NCI-H1436 (cell line): ENCODE measurements at regions not wholly inside any gene's neighbourhood (a gene's known extent, or its start where the extent isn't known, plus 50 kb on each side); places are given as distances from the start of the nearest gene placed in this dataset.

Source experiments
- DNase-seq: peaks from one replicate; lab custom pipeline; 2025; lab: John Stamatoyannopoulos, UW

- no peak for DNase-seq
These were observed 78.7 kb downstream of the SIK1 start for GRCh38 chr21:43348170-43348766.

DNA sequence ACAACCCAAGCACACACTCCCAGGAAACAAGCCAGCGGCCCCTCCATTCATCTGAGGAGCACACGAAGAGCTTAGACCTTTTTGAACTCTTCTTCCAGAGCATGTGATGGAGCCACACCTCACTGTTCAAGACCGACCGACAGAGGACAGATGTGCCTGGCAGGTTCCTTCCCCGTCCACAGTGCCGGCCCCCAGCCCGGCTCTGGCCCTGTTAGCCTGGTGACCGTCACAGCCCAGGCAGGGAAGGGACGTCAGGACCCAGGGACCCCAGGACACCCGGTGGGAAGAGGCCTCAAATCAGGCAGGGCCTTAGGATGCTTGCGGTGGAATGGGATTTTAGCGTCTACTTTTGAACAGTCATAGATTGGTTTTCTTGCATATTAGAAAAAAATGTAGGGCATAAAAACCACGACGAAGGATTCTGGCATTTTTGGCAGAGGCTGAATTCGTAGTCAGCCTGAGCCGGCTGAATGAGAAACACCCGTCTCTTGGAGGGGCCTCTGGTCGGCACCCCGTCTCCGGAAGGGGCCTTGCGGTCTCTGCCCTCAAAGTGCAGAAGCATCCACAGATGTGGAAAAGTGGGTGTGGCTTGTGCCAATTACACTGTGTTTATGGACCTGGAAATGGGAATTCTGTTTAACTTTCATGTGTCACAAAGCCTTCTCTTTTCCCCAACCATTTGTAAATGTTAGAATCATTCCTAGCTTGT is 79.3 kb downstream of the SIK1 start:
- DNase-seq, result no peak

GRCh38 chr21:43346551-43346950 is 80.4 kb downstream of the SIK1 start:
- no peak for DNase-seq

GRCh38 chr21:43345746-43346409 is 81.1 kb downstream of the SIK1 start:
- no peak for DNase-seq

DNA sequence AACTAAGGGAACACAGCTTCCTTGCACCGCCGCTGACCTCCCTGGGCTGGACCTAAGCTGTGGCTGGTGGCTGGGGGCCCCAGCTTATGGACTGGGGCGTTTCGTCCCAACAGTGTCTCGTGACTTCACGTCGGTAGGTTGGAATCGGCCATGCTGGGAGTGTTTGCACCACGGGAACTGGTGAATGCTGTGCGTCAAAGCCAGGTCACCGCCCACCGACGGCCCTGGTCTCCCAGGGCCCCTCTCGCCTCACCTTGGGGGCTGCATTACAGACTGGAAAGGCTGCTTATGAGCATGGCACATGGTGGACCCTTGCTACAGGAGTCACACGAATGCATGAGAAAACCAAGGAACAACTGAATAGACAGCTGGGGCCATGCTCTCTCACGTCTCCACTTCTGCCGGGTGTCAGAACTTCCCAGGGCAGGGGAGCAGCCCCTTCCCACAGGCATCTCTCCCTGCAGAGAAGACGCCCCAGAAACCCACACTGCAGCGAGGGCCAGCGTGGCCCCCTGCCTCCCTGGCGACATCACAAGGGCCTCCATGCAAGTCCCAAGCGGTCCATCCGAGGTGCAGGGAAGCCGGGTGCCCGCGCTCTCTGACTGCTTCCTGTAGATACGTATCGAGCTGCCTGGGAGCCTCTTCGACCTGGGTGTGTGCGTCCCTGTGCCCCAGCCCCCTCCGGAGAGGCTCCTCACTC is 81.7 kb downstream of the SIK1 start:
- DNase-seq, result no peak

DNA sequence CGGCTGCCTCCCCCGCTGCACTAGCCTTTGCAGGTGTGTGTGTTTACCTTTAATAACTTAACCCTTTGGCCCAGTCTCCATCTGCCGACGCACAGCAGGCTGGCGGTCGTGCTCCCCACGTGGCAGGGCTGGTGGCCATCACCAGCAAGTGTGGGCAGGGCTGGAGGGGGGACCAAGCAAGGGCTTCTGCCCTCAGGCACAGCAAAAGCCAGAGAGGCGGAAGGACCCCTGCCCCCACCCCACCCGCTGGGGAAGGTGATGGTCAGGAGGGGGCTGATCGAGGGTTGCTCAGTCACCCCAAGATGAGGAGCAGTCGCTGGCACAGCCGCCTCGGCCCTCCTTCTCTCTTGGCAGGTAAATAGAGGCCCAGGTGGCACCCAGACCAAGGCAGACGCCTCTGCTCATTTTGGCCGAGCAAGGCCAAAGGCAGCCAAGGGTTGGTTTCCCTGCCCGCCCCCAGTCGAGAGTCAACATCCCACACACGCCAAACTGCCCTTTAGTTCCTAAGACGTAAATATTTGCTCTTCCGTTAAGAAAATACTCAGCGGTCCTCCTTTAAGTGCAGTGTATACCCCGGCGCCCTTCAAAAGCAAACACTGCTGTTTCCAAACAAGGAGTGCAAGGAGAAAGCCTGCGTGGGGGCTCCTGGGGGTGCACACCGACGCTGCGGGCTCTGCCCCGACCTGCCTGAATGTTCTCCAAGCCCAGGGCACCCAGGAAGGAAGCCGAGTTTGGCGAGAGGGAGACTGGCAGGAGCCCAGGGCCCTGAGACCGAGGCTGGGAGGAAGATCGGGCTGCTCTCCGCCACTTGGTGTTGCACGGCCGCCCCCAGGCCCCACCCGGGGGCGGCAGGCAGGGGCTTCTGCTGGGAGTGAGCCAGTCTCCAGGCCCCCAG is 82.7 kb downstream of the SIK1 start:
- DNase-seq, result no peak

- DNase-seq, result no peak
These were observed 83.6 kb downstream of the SIK1 start for GRCh38 chr21:43343095-43343991.

DNA sequence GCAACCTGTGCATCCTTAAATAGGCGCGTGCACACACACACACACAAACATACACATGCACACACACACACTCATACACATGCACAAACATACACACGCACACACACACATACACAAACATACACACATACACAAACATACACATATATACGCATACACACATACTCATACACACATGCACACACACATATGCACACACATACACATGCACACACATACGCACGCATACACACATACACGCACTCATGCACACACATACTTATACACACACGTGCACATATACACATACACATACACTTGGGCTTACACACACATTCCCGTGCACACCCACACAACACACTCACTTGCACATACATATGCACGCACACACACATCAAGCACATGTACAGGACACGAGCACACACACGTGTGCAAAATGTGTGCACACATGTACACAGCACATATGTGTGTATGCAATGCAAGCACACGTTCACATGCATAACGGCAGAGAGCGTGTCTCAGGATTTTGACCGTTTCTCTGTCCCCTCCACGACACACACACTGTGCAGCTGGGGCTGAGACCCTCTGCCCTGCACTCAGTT is 84.5 kb downstream of the SIK1 start:
- DNase-seq, result no peak

GRCh38 chr21:43341378-43342161 is 85.4 kb downstream of the SIK1 start:
- DNase-seq, result no peak

DNA sequence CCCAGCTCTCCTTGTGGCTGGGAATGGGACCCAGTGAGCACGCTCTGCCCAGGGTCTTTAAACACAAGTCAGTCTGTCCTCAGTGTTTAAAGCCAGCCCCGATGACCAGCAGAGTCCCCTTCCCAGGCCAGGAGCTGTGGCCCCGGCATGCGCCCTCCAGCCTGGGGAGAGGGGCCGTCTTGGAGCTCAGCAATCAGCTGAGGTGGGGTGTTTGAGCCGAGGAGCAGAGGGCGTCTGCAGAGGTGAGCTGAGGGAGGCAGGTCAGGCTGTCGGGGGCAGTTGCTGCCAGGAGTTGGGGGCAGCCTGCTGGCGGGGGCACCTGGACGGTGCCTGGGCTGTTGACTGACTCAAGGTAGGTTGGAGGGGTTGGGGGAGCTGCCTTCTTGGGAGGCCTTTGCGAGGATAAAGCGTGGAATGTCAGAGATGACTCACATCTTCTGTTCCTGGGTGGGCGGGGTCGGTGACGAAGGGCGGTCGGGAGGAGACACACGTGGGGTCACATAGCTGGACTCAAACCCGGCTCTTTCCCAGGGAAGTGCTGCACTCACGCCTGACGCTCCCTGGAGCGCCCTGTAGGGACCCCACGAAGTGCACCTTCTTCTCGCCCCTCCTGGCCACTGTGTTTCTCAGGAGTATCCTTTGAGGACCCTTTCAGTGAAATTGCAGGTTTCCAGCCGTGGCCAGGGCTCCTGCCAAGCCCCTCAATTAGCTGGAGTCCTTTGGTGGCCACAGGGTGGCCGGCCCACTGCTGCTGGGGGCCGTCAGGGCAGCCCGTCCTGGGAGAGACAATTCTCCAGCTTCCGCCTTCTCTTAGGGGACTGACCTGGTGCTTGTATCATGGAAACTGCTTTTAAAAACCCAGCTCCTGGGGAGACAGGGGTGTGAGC is 86.2 kb downstream of the SIK1 start:
- DNase-seq, result no peak

GRCh38 chr21:43339668-43340067 is 87.3 kb downstream of the SIK1 start:
- no peak for DNase-seq

GRCh38 chr21:43338951-43339350 is 88.0 kb downstream of the SIK1 start:
- DNase-seq, result no peak

DNA sequence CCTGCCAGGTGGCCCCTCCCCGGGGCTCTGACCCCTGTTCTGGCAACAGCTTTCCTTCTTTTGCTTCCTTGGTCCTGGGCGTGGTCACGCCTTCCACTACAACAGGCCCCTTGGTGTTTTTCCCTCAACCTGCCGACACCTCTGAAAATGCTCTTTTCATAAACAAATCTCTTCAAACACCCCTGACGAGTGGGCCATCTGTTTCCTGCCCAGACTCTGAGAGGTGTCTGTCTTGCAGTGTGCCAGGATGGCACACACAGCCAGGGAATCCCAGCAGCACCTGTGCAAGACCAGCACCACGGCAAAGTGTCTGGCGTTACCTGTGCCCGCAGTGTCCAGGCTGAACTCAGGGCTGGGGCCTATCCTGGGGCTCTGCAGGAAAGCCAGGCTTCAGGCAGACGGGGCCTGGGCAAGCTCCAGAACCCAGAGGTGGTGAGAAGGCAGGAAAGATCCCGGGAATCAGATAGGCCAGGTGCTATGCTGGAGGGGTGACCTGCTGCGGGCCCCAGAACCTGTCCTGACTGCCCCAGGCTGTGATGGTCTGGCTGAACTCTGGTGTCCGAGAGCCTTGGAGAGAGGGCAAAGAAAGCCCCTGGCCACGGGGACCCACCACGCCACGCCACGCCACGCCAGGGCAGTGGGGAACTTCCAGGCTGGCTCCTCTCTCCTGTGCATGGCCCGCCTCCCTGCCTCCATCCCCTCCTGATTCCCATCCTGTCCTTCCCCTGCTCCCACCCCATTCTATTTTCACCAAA is 88.9 kb downstream of the SIK1 start:
- DNase-seq, result no peak

- no peak for DNase-seq
These were observed 91.8 kb downstream of the SIK1 start for GRCh38 chr21:43335119-43335518.

GRCh38 chr21:43334214-43334958 is 92.5 kb downstream of the SIK1 start:
- DNase-seq, result no peak

- DNase-seq, result no peak
These were observed 93.5 kb downstream of the SIK1 start for GRCh38 chr21:43333298-43334062.
